Loucy (cell line): ENCODE measurements at regions not wholly inside any gene's neighbourhood (a gene's known extent, or its start where the extent isn't known, plus 50 kb on each side); places are given as distances from the start of the nearest gene placed in this dataset.

Experiments used
- CTCF ChIP-seq: fragments of 200-600 bp; sonication (generic); conservative IDR thresholded peaks from 2 replicates; pipeline ENCODE4 v1.5.1; 2014; ENCODE audit warnings: mild to moderate bottlenecking, antibody characterized with exemption, low read length
- EZH2phosphoT487 ChIP-seq: fragments of 200-600 bp; IDR thresholded peaks from 2 replicates; pipeline ENCODE4 v1.6.1; 2018; ENCODE audit warnings: antibody characterized with exemption, mild to moderate bottlenecking, moderate library complexity, borderline replicate concordance

DNA sequence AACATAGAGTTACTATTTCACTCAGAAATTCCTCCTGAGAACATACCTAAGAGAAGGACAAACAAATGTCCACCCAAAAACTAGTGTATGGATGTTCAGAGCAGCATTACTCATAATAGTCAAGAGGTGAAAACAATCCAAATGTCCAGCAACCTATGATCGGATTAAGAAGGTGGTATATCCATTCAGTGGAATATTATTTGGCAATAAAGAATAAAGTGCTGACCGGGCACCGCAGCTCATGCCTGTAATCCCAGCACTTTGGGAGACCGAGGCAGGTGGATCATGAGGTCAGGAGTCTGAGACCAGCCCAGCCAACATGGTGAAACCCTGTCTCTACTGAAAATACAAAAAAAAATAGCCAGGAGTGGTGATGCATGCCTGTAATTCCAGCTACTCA is 182.8 kb upstream of the AGAP1 start:
- TF ChIP-seq CTCF (no peak), EZH2phosphoT487 (no peak)
